Keratinocyte (primary cell): ENCODE measurements at regions not wholly inside any gene's neighbourhood (a gene's known extent, or its start where the extent isn't known, plus 50 kb on each side); places are given as distances from the start of the nearest gene placed in this dataset.

Source experiments
- CTCF ChIP-seq, 3 experiments: IDR thresholded peaks in 1 of 3; conservative IDR thresholded peaks in 1 of 3; optimal IDR thresholded peaks in 1 of 3; 2 replicates in 2 of 3; 3 replicates in 1 of 3; pipeline versions ENCODE3 to v1.5.1; 2011; ENCODE audit warnings: low read length in 3 of 3, mild to moderate bottlenecking in 3 of 3, moderate library complexity in 2 of 3, control low read depth in 1 of 3, inconsistent platforms in 1 of 3; ENCODE audit not compliant: insufficient read depth in 2 of 3; ENCODE audit errors: extremely low read depth in 1 of 3
- EZH2 ChIP-seq: IDR thresholded peaks from one replicate; pipeline ENCODE4 v1.6.1; 2012; ENCODE audit warnings: inconsistent platforms, mild to moderate bottlenecking, low read length, moderate library complexity

GRCh38 chr14:85241022-85241855 is 288.7 kb upstream of the FLRT2 start:
- TF ChIP-seq CTCF (optimal IDR thresholded peaks at IDR 0.05 in 1 of 3, IDR thresholded peaks at IDR 0.05 in 1 of 3, conservative IDR thresholded peaks at IDR 0.05 in 1 of 3; ENCODE audit: extremely low read depth in 1 of 3, insufficient read depth in 2 of 3, low read length in 3 of 3) (no peak), EZH2 (no peak)
